ENCODE measurements at regions not wholly inside any gene's neighbourhood (a gene's known extent, or its start where the extent isn't known, plus 50 kb on each side); places are given as distances from the start of the nearest gene placed in this dataset.

GRCh38 chr14:44151130-44151820, 355.8 kb downstream of the FSCB start:
- no peak for DNase-seq (ENCODE audit: low read depth in 2 of 2)

- no peak for DNase-seq (ENCODE audit: low read depth in 2 of 2)
These were observed 357.5 kb downstream of the FSCB start for GRCh38 chr14:44149597-44149996.

GRCh38 chr14:44142006-44142405, 365.1 kb downstream of the FSCB start:
- no peak for DNase-seq (ENCODE audit: low read depth in 2 of 2)

- no peak for DNase-seq (ENCODE audit: low read depth in 2 of 2)
These were observed 371.1 kb downstream of the FSCB start for GRCh38 chr14:44135972-44136371.

GRCh38 chr14:44131861-44132260, 375.2 kb downstream of the FSCB start:
- no peak for DNase-seq (ENCODE audit: low read depth in 2 of 2)

- no peak for DNase-seq (ENCODE audit: low read depth in 2 of 2)
These were observed 393.0 kb downstream of the FSCB start for GRCh38 chr14:44113769-44114730.

GRCh38 chr14:44112774-44113460, 394.2 kb downstream of the FSCB start:
- no peak for DNase-seq (ENCODE audit: low read depth in 2 of 2)

GRCh38 chr14:44109036-44109435, 398.0 kb downstream of the FSCB start:
- DNase-seq (ENCODE audit: low read depth in 2 of 2) = no peak

- DNase-seq (ENCODE audit: low read depth in 2 of 2) = no peak
These were observed 398.5 kb downstream of the FSCB start for GRCh38 chr14:44108601-44109000.

GRCh38 chr14:44107156-44107555, 399.9 kb downstream of the FSCB start:
- DNase-seq (ENCODE audit: low read depth in 2 of 2) = no peak

- no peak for DNase-seq (ENCODE audit: low read depth in 2 of 2)
These were observed 407.2 kb downstream of the FSCB start for GRCh38 chr14:44099743-44100488.

- DNase-seq (ENCODE audit: low read depth in 2 of 2) = no peak
These were observed 425.9 kb downstream of the FSCB start for GRCh38 chr14:44081146-44081545.

GRCh38 chr14:44070046-44070445, 437.0 kb downstream of the FSCB start:
- no peak for DNase-seq (ENCODE audit: low read depth in 2 of 2)

- DNase-seq (ENCODE audit: low read depth in 2 of 2) = no peak
These were observed 453.7 kb downstream of the FSCB start for GRCh38 chr14:44053422-44053821.

GRCh38 chr14:44041700-44042099, 465.4 kb downstream of the FSCB start:
- no peak for DNase-seq (ENCODE audit: low read depth in 2 of 2)

GRCh38 chr14:44040561-44040960, 466.5 kb downstream of the FSCB start:
- DNase-seq (ENCODE audit: low read depth in 2 of 2) = no peak

GRCh38 chr14:44036248-44036647, 470.8 kb downstream of the FSCB start:
- DNase-seq (ENCODE audit: low read depth in 2 of 2) = no peak

- DNase-seq (ENCODE audit: low read depth in 2 of 2) = no peak
These were observed 471.4 kb downstream of the FSCB start for GRCh38 chr14:44035707-44036106.

GRCh38 chr14:44030831-44031383, 476.2 kb downstream of the FSCB start:
- DNase-seq (ENCODE audit: low read depth in 2 of 2) = no peak

GRCh38 chr14:44029933-44030332, 477.1 kb downstream of the FSCB start:
- no peak for DNase-seq (ENCODE audit: low read depth in 2 of 2)

GRCh38 chr14:44027397-44027796, 479.7 kb downstream of the FSCB start:
- DNase-seq (ENCODE audit: low read depth in 2 of 2) = no peak

Measured in activated CD4-positive, alpha-beta T cell treated with anti-CD3 and anti-CD28 coated beads for 24 hours (primary cell).